ENCODE measurements at regions not wholly inside any gene's neighbourhood (a gene's known extent, or its start where the extent isn't known, plus 50 kb on each side); places are given as distances from the start of the nearest gene placed in this dataset.
"Not testable (repeated sequence)": the region's sequence is repeated elsewhere in the genome, so short reads cannot be mapped to it uniquely, and the experiment has no call there.

DNA sequence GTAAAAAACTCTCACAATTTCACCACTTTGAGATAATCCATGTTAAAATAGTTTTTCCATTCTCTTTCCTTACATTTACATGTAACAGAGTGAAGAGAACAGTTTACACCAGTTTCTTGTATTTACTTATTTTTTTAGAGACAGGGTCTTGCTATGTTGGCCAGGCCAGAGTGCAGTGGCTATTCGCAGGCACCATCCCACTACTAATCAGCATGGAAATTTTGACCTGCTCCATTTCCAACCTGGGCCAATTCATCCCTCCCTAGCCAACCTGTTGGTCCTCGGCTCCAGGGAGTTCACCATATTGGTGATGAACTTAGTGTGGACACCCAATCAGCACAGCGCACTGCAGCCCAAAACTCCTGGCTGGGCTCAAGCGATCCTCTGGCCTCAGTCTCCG, 74.1 kb downstream of the LYZL2 start:
- no peaks in the 10 kb centered on the region for H3K9me3 ChIP-seq

DNA sequence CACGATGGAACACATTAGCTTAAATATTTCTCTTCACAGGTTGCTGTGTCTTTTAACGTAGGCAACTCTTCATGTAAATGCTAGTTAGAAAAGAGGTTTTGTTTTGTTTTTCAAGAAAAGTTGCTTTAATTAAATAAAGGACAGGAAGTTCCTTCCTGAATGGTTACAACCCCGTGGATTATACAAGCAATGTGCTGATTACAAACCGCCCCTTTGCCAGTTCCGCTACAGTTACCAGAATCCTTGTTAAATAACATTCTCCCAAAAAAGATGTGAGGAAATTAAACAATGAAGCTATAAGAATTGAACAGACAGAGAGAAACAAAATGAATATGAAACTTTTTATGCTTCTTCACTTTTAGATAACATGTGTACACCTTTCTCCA, 75.1 kb downstream of the LYZL2 start:
- no peak for DNase-seq (ENCODE audit: low spot score)
- no peaks in the 10 kb centered on the region for H3K4me1 ChIP-seq (replicated peaks)

More for the DNA sequence above, 74.1 kb downstream of the LYZL2 start:
- Histone ChIP-seq H3K4me3 (no peak overlapping the region), H3K27me3 (replicated peaks; ENCODE audit: insufficient read depth) (no peaks in the 10 kb centered on the region), H3K36me3 (no peaks in the 10 kb centered on the region), H3K27ac (no peak overlapping the region), H3K4me1 (replicated peaks) (no peaks in the 10 kb centered on the region)
- intact Hi-C loops (cut with DNase I), result no loop called here
- no peak for TF ChIP-seq POLR2AphosphoS5 (IDR thresholded peaks at IDR 0.05)
- DNase-seq (ENCODE audit: low spot score), result no peak
- 98% methylated on average over 5 of the region's 5 CpGs for WGBS

DNA sequence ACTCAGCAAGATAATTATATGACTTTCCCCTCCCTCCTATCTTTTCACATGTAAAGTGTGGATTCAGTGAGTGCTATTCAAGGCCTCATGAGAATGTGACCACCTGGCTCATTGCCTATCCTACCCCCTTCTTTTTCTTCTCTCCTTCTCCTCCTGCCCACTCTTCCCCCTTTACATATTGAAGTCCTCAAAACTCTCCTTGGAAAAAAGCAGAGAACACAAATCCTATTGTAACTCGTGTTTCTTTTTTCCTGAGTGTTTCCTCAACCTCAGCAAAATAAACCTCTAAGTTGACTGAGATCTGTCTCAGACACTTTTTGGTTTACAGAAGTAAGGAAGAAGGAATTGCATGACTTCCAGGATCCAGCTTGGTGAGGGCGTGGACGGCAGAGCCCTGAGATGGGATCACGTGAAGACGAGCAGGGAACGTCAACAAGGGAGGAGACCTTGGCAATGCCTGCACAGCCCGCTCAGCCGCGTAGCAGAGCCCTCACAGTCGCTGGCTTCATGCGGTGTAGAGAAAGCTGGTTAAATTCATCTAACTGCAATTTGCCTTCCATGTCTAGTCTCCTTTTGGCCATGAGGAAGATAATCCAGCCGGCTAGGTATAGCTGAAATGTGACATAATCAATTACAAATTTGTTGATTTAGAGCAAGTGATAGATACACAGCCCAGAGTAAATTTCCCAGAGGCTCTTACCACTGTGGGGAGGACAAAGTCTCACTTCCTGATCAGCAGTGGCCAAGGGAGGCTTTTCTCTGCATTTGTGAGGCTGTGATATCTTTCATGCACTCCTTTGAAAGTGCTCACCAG, 75.7 kb downstream of the LYZL2 start:
- Histone ChIP-seq H3K27ac (peak overlapping the region; percentile 55 to 59), H3K4me3 (peak overlapping the region in 1 of 2 donors; percentile 12), H3K27me3 (replicated peaks; ENCODE audit: insufficient read depth) (no peaks in the 10 kb centered on the region), H3K36me3 (no peaks in the 10 kb centered on the region), H3K4me1 (replicated peaks) (no peaks in the 10 kb centered on the region), H3K9me3 (no peaks in the 10 kb centered on the region)
- intact Hi-C loops (cut with DNase I), result no loop called here
- TF ChIP-seq, protein P1, sequence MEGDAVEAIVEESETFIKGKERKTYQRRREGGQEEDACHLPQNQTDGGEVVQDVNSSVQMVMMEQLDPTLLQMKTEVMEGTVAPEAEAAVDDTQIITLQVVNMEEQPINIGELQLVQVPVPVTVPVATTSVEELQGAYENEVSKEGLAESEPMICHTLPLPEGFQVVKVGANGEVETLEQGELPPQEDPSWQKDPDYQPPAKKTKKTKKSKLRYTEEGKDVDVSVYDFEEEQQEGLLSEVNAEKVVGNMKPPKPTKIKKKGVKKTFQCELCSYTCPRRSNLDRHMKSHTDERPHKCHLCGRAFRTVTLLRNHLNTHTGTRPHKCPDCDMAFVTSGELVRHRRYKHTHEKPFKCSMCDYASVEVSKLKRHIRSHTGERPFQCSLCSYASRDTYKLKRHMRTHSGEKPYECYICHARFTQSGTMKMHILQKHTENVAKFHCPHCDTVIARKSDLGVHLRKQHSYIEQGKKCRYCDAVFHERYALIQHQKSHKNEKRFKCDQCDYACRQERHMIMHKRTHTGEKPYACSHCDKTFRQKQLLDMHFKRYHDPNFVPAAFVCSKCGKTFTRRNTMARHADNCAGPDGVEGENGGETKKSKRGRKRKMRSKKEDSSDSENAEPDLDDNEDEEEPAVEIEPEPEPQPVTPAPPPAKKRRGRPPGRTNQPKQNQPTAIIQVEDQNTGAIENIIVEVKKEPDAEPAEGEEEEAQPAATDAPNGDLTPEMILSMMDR (IDR thresholded peaks at IDR 0.05), result no peak
- TF ChIP-seq POLR2AphosphoS5 (IDR thresholded peaks at IDR 0.05), result peak; percentile 82
- WGBS, result 10% methylated on average over 12 of the region's 12 CpGs
- peak; percentile 78 for DNase-seq (ENCODE audit: low spot score)

More for the DNA sequence above, 75.1 kb downstream of the LYZL2 start:
- H3K27ac ChIP-seq, result peak overlapping the region; percentile 48 to 59
- H3K9me3 ChIP-seq, result no peaks in the 10 kb centered on the region
- no peaks in the 10 kb centered on the region for H3K27me3 ChIP-seq (replicated peaks; ENCODE audit: insufficient read depth)
- intact Hi-C loops (cut with DNase I), result no loop called here
- TF ChIP-seq, protein P1 (IDR thresholded peaks at IDR 0.05), result no peak
- TF ChIP-seq POLR2AphosphoS5 (IDR thresholded peaks at IDR 0.05), result no peak
- TF ChIP-seq POLR2A (IDR thresholded peaks at IDR 0.05), result no peak
- 33% methylated on average over 5 of the region's 5 CpGs for WGBS
- no peaks in the 10 kb centered on the region for H3K36me3 ChIP-seq
- H3K4me3 ChIP-seq, result peak overlapping the region in 1 of 2 donors; percentile 12

DNA sequence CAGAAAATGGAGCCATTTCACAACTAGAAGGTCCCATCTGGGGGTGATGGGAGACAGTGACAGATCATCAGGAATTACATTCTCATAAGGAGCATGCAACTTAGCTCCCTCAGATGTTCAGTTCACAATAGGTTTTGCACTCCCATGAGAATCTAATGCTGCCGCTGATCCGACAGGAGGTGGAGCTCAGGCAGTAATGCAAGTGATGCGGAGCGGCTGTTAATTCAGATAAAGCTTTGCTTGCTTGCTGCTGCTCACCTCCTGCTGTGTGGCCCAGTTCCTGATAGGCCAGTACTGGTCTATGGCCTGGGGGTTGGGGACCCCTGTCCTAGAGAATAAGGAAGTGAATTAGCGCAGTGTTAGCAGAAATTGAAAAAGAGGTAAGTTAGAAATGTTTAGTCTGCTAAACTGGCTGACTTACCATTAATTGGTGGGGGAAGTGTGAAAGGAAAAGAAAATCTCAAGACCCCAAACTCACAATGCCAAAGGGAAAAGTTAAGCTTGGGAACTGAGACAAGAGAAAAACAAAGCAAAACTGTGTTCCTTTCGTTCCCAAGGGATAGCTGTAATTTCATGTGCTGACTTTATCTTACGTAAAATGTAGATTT, 76.4 kb downstream of the LYZL2 start:
- intact Hi-C loops (cut with DNase I), result no loop called here
- no peak for DNase-seq (ENCODE audit: low spot score)
- 79% methylated on average over 7 of the region's 7 CpGs for WGBS
- H3K27me3 ChIP-seq (replicated peaks; ENCODE audit: insufficient read depth), result no peaks in the 10 kb centered on the region
- H3K36me3 ChIP-seq, result no peaks in the 10 kb centered on the region
- H3K4me1 ChIP-seq (replicated peaks), result no peaks in the 10 kb centered on the region
- H3K4me3 ChIP-seq, result no peak overlapping the region
- TF ChIP-seq POLR2A (IDR thresholded peaks at IDR 0.05) (no peak), POLR2AphosphoS5 (IDR thresholded peaks at IDR 0.05) (no peak)
- TF ChIP-seq, protein P1 (IDR thresholded peaks at IDR 0.05), result no peak
- no peaks in the 10 kb centered on the region for H3K9me3 ChIP-seq
- peak overlapping the region in 1 of 2 donors; percentile 59 for H3K27ac ChIP-seq

DNA sequence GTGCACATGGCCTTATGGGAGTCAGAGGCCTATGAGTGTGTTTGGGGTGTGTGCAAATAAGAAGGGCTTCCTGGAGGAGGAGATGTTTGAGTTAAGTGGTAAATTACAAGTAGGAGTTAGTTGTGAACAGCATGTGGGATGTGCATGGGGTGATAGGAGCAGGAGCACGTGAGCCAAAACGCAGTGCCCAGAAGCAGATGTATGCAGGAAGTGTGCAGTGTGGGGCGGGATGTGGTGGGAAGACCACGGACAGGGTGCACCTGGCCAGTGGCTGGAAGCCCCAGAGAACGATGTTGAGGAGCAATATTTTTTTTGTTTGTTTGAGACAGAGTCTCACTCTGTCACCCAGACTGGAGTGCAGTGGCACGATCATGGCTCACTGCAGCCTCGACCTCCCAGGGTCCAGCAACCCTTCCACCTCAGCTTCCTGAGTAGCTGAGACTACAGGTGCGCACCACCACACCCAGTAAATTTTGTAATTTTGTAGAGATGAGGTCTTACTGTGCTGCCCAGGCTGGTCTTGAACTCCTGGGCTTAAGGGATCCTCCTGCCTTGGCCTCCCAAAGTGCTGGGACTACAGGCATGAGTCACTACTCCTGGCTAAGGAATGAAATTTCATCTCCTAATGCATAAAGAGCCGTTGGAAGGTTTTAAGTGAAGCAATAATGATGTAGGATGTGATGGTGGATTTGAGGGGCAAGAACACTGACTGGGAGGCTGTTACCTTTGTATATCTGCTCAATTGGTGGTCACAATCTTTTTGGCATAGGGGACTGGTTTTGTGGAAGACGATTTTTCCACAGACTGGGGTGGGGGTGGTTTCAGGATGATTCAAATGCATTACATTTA, 78.4 kb downstream of the LYZL2 start:
- intact Hi-C loops (cut with DNase I), result no loop called here

DNA sequence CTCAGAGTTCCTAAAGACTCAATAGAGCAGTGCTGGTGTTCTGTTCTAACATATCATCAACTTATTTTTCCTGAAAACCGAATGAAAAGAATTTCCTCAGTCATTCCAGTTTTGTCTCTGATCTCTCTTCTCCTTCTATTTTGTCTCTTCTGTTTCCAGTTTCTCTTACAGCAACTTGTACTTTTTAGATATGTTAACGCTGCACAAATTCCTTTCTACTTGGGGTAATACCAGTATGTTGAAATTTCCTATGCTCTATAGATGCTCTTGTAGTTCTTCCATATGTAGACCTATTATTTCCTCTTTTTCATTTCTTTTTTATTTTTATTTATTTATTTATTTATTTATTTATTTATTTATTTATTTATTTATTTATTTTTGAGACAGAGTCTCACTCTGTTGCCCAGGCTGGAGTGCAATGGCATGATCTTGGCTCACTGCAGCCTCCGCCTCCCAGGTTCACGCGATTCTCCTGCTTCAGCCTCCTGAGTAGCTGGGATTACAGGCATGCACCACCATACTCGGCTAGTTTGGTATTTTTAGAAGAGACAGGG, 80.3 kb downstream of the LYZL2 start:
- H3K27me3 ChIP-seq (replicated peaks; ENCODE audit: insufficient read depth); intact Hi-C loops (cut with DNase I); H3K27ac ChIP-seq; DNase-seq (ENCODE audit: low spot score); H3K4me3 ChIP-seq; H3K9me3 ChIP-seq; H3K36me3 ChIP-seq; H3K4me1 ChIP-seq (replicated peaks): not testable (repeated sequence)
- WGBS, result 88% methylated on average over 6 of the region's 6 CpGs

More for the DNA sequence above, 78.4 kb downstream of the LYZL2 start:
- no peaks in the 10 kb centered on the region for H3K36me3 ChIP-seq
- H3K27ac ChIP-seq, result no peak overlapping the region
- H3K4me1 ChIP-seq (replicated peaks), result no peaks in the 10 kb centered on the region
- H3K4me3 ChIP-seq, result no peak overlapping the region
- DNase-seq (ENCODE audit: low spot score), result no peak
- no peak for TF ChIP-seq POLR2A (IDR thresholded peaks at IDR 0.05)
- TF ChIP-seq POLR2AphosphoS5 (IDR thresholded peaks at IDR 0.05), result no peak
- TF ChIP-seq, protein P1 (IDR thresholded peaks at IDR 0.05), result no peak
- H3K9me3 ChIP-seq, result no peaks in the 10 kb centered on the region
- 85% methylated on average over 10 of the region's 10 CpGs for WGBS
- H3K27me3 ChIP-seq (replicated peaks; ENCODE audit: insufficient read depth), result no peaks in the 10 kb centered on the region
